K562 (cell line): ENCODE measurements at regions not wholly inside any gene's neighbourhood (a gene's known extent, or its start where the extent isn't known, plus 50 kb on each side); places are given as distances from the start of the nearest gene placed in this dataset.

Experiments used
- ATAC-seq: fragments of 200-7000 bp; cut with Tn5 transposase; 3 replicates; pipeline ENCODE4 v1.9.1; 2020; ENCODE audit warnings: moderate library complexity
- BruUV-seq: library from RNA; stranded (reverse); fragments of 400-500 nt; replicated peaks from 2 replicates; lab custom pipeline; 2021; lab: Mats Ljungman, UMichigan
- CTCF ChIA-PET: fragments of 300-600 bp; formaldehyde crosslinking; extraction: SDS; loops from one replicate; lab custom pipeline; 2021; ENCODE audit warnings: low intra/inter-chr PET ratio; lab: Yijun Ruan, JAX
- POLR2A ChIA-PET: fragments of 300-600, 350-650 bp; sonication (Branson Sonifier 250); formaldehyde crosslinking; extraction: SDS; loops from one replicate; lab custom pipeline; 2021; ENCODE audit warnings: antibody characterized with exemption, inconsistent platforms; lab: Yijun Ruan, JAX
- DNase-seq, 4 experiments: peaks; one replicate each; pipeline versions ENCODE4 v3.0.0 to v3.0.0-alpha.2; 2011 to 2018; ENCODE audit warnings: low spot score in 3 of 4, mixed read lengths in 3 of 4; ENCODE audit errors: extremely low read depth in 1 of 4
- FAIRE-seq: peaks from 2 replicates; lab custom pipeline; 2011; peaks lifted over from hg19 to GRCh38; lab: Jason Lieb, UNC
- H2AFZ ChIP-seq: 2 replicates; pipeline ENCODE4 v1.6.0; 2011; ENCODE audit warnings: low read depth, low read length, control low read depth, inconsistent platforms
- H3K27ac ChIP-seq: fragments of 200-600 bp; 3 replicates; pipeline ENCODE4 v1.8.0; 2011; ENCODE audit warnings: low read depth, mild to moderate bottlenecking, control low read depth, inconsistent platforms, low read length, moderate library complexity, mixed read lengths; ENCODE audit errors: extremely low read depth
- H3K27me3 ChIP-seq, 2 experiments: fragments of 300-600 bp in 1 of 2; 2 replicates in 1 of 2; 3 replicates in 1 of 2; pipeline versions ENCODE4 v1.6.0 to v1.8.0; 2011; ENCODE audit warnings: inconsistent platforms in 2 of 2, low read length in 2 of 2, mild to moderate bottlenecking in 1 of 2, mixed read lengths in 1 of 2, moderate library complexity in 1 of 2; ENCODE audit not compliant: control insufficient read depth in 2 of 2, insufficient read depth in 2 of 2
- H3K36me3 ChIP-seq: fragments of 300-600 bp; 3 replicates; pipeline ENCODE4 v1.8.0; 2011; ENCODE audit warnings: mild to moderate bottlenecking, low read length, inconsistent platforms; ENCODE audit not compliant: control insufficient read depth, insufficient read depth
- H3K4me1 ChIP-seq, 2 experiments: fragments of 200-600 bp in 1 of 2; replicated peaks in 1 of 2; 2 replicates in 1 of 2; 3 replicates in 1 of 2; pipeline versions ENCODE4 v1.5.1 to v1.8.0; 2011; ENCODE audit warnings: inconsistent platforms in 2 of 2, low read length in 2 of 2, mild to moderate bottlenecking in 1 of 2, mixed read lengths in 1 of 2, moderate library complexity in 1 of 2; ENCODE audit not compliant: control insufficient read depth in 2 of 2, insufficient read depth in 2 of 2
- H3K4me2 ChIP-seq: 2 replicates; pipeline ENCODE4 v1.6.1; 2011; ENCODE audit warnings: low read length, control low read depth, inconsistent platforms, mixed read lengths; ENCODE audit not compliant: insufficient read depth
- H3K4me3 ChIP-seq: fragments of 200-600 bp; sonication (generic), shearing (Covaris generic); 2 replicates; pipeline ENCODE4 v1.5.1; 2016; ENCODE audit warnings: control low read depth, inconsistent platforms
- H3K79me2 ChIP-seq: fragments of 200-600 bp; 3 replicates; pipeline ENCODE4 v1.8.0; 2011; ENCODE audit warnings: low read length, inconsistent platforms; ENCODE audit not compliant: control insufficient read depth, insufficient read depth
- H3K9ac ChIP-seq, 2 experiments: 2 replicates each; pipeline versions ENCODE4 v1.6.0 to v1.6.1; 2011; ENCODE audit warnings: low read depth in 2 of 2, low read length in 2 of 2, control low read depth in 1 of 2, inconsistent platforms in 1 of 2, mild to moderate bottlenecking in 1 of 2, mixed read lengths in 1 of 2; ENCODE audit not compliant: insufficient read depth in 1 of 2
- H3K9me1 ChIP-seq: one replicate; pipeline ENCODE4 v1.6.0; 2011; ENCODE audit warnings: inconsistent platforms, mild to moderate bottlenecking, low read length, moderate library complexity; ENCODE audit not compliant: control insufficient read depth, insufficient read depth
- H3K9me3 ChIP-seq: replicated peaks from 2 replicates; pipeline ENCODE4 v1.5.1; 2011; ENCODE audit warnings: low read depth, low read length, inconsistent platforms; ENCODE audit not compliant: control insufficient read depth, insufficient read depth
- H4K20me1 ChIP-seq: replicated peaks from 2 replicates; pipeline ENCODE4 v1.6.1; 2011; ENCODE audit warnings: low read length, inconsistent platforms, mixed read lengths; ENCODE audit not compliant: control insufficient read depth, insufficient read depth
- EHMT2 ChIP-seq: fragments of 450-650 bp; IDR thresholded peaks from 2 replicates; pipeline ENCODE4 v1.6.1; 2018; ENCODE audit warnings: antibody characterized with exemption
- ESRRA ChIP-seq: fragments of 450-650 bp; IDR thresholded peaks from 2 replicates; pipeline ENCODE4 v1.6.1; 2014; ENCODE audit warnings: low read depth, mild to moderate bottlenecking, moderate library complexity, borderline replicate concordance
- FOXK1 ChIP-seq: sonication (generic); formaldehyde crosslinking; IDR thresholded peaks from 2 replicates; pipeline ENCODE4 v1.8.0; 2022; ENCODE audit warnings: missing genetic modification reagents, mild to moderate bottlenecking, borderline replicate concordance
- KDM5B ChIP-seq: fragments of 200-600 bp; sonication (generic); IDR thresholded peaks from 2 replicates; pipeline ENCODE4 v1.6.1; 2012; ENCODE audit warnings: low read depth, mild to moderate bottlenecking, moderate library complexity, low read length, control low read depth, inconsistent platforms; ENCODE audit not compliant: insufficient replicate concordance
- NELFE ChIP-seq: IDR thresholded peaks from 2 replicates; pipeline ENCODE4 v1.6.1; 2011; ENCODE audit warnings: mild to moderate bottlenecking; ENCODE audit not compliant: insufficient read depth, insufficient read length
- PPARD ChIP-seq: fragments of 250-450 bp; sonication (Bioruptor Pico); IDR thresholded peaks from 2 replicates; pipeline ENCODE4 v1.8.0; 2022; ENCODE audit warnings: inconsistent platforms, mild to moderate bottlenecking, moderate library complexity
- TAF15 ChIP-seq: fragments of 200-400 bp; formaldehyde crosslinking; IDR thresholded peaks from 2 replicates; pipeline ENCODE4 v1.6.1; 2017; ENCODE audit warnings: mild to moderate bottlenecking, low read depth, low read length, moderate library complexity
- TAL1 ChIP-seq: fragments of 450-650 bp; IDR thresholded peaks from 2 replicates; pipeline ENCODE4 v1.6.1; 2016; ENCODE audit warnings: mild to moderate bottlenecking
- YBX1 ChIP-seq: fragments of 450-650 bp; IDR thresholded peaks from 2 replicates; pipeline ENCODE4 v1.7.1; 2016; ENCODE audit warnings: mild to moderate bottlenecking
- ZNF124 ChIP-seq: sonication (generic); formaldehyde crosslinking; IDR thresholded peaks from 2 replicates; pipeline ENCODE4 v1.8.1; 2022; ENCODE audit warnings: missing genetic modification reagents
- in situ Hi-C: fragments of 300-500 bp; cut with MboI; formaldehyde crosslinking; loops from 4 replicates; pipeline ENCODE4 v1.15.0; 2018; ENCODE audit warnings: inconsistent platforms, mixed read lengths
- intact Hi-C: fragments of 100-400 bp; cut with micrococcal nuclease; formaldehyde crosslinking; loops from 2 replicates; pipeline ENCODE4 v1.14.2; 2022
- TF ChIP-seq, protein P1 (sequence below), 2 experiments: fragments of 150-350 bp in 1 of 2; IDR thresholded peaks; 2 replicates each; pipeline ENCODE4 v1.6.1; 2012 to 2016; ENCODE audit warnings: low read depth in 2 of 2, low read length in 2 of 2, mild to moderate bottlenecking in 1 of 2, moderate library complexity in 1 of 2
- TF ChIP-seq, protein P2 (sequence below): fragments of 250-450 bp; sonication (Bioruptor Pico); IDR thresholded peaks from 2 replicates; pipeline ENCODE4 v1.4.0; 2020

- Histone ChIP-seq H3K9me3 (no peaks in the 10 kb centered on the region), H3K9me1 (no peaks in the 10 kb centered on the region), H3K36me3 (no peaks in the 10 kb centered on the region), H3K27ac (no peak overlapping the region), H4K20me1 (no peaks in the 10 kb centered on the region), H3K4me2 (no peak overlapping the region), H3K4me1 (no peaks in the 10 kb centered on the region), H3K79me2 (no peaks in the 10 kb centered on the region), H3K27me3 (no peaks in the 10 kb centered on the region), H2AFZ (no peak overlapping the region), H3K9ac (no peak overlapping the region), H3K4me3 (no peak overlapping the region)
- no peak for ATAC-seq
- POLR2A ChIA-PET, result no interaction called here
- intact Hi-C loops, result no loop called here
- no peak for FAIRE-seq
- DNase-seq, result no peak
- BruUV-seq, result no TSS peak
- CTCF ChIA-PET, result no interaction called here
- in situ Hi-C loops, result no loop called here
- TF ChIP-seq NELFE, result no peak
- no peak for TF ChIP-seq FOXK1 (CRISPR knock-in tag)
- no peak for TF ChIP-seq KDM5B
- TF ChIP-seq YBX1, result no peak
- TF ChIP-seq, protein P1, sequence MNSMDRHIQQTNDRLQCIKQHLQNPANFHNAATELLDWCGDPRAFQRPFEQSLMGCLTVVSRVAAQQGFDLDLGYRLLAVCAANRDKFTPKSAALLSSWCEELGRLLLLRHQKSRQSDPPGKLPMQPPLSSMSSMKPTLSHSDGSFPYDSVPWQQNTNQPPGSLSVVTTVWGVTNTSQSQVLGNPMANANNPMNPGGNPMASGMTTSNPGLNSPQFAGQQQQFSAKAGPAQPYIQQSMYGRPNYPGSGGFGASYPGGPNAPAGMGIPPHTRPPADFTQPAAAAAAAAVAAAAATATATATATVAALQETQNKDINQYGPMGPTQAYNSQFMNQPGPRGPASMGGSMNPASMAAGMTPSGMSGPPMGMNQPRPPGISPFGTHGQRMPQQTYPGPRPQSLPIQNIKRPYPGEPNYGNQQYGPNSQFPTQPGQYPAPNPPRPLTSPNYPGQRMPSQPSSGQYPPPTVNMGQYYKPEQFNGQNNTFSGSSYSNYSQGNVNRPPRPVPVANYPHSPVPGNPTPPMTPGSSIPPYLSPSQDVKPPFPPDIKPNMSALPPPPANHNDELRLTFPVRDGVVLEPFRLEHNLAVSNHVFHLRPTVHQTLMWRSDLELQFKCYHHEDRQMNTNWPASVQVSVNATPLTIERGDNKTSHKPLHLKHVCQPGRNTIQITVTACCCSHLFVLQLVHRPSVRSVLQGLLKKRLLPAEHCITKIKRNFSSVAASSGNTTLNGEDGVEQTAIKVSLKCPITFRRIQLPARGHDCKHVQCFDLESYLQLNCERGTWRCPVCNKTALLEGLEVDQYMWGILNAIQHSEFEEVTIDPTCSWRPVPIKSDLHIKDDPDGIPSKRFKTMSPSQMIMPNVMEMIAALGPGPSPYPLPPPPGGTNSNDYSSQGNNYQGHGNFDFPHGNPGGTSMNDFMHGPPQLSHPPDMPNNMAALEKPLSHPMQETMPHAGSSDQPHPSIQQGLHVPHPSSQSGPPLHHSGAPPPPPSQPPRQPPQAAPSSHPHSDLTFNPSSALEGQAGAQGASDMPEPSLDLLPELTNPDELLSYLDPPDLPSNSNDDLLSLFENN (IDR thresholded peaks at IDR 0.05; ENCODE audit: low read depth in 2 of 2, low read length in 2 of 2), result no peak
- TF ChIP-seq ZNF124 (CRISPR knock-in tag), result no peak
- TF ChIP-seq PPARD (CRISPR knock-in tag), result no peak
- TF ChIP-seq ESRRA, result no peak
- no peak for TF ChIP-seq TAF15
- no peak for TF ChIP-seq EHMT2
- no peak for TF ChIP-seq TAL1
- TF ChIP-seq, protein P2, sequence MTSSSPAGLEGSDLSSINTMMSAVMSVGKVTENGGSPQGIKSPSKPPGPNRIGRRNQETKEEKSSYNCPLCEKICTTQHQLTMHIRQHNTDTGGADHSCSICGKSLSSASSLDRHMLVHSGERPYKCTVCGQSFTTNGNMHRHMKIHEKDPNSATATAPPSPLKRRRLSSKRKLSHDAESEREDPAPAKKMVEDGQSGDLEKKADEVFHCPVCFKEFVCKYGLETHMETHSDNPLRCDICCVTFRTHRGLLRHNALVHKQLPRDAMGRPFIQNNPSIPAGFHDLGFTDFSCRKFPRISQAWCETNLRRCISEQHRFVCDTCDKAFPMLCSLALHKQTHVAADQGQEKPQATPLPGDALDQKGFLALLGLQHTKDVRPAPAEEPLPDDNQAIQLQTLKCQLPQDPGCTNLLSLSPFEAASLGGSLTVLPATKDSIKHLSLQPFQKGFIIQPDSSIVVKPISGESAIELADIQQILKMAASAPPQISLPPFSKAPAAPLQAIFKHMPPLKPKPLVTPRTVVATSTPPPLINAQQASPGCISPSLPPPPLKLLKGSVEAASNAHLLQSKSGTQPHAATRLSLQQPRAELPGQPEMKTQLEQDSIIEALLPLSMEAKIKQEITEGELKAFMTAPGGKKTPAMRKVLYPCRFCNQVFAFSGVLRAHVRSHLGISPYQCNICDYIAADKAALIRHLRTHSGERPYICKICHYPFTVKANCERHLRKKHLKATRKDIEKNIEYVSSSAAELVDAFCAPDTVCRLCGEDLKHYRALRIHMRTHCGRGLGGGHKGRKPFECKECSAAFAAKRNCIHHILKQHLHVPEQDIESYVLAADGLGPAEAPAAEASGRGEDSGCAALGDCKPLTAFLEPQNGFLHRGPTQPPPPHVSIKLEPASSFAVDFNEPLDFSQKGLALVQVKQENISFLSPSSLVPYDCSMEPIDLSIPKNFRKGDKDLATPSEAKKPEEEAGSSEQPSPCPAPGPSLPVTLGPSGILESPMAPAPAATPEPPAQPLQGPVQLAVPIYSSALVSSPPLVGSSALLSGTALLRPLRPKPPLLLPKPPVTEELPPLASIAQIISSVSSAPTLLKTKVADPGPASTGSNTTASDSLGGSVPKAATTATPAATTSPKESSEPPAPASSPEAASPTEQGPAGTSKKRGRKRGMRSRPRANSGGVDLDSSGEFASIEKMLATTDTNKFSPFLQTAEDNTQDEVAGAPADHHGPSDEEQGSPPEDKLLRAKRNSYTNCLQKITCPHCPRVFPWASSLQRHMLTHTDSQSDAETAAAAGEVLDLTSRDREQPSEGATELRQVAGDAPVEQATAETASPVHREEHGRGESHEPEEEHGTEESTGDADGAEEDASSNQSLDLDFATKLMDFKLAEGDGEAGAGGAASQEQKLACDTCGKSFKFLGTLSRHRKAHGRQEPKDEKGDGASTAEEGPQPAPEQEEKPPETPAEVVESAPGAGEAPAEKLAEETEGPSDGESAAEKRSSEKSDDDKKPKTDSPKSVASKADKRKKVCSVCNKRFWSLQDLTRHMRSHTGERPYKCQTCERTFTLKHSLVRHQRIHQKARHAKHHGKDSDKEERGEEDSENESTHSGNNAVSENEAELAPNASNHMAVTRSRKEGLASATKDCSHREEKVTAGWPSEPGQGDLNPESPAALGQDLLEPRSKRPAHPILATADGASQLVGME (CRISPR knock-in tag), result no peak
Observed at GRCh38 chrX:35023683-35024082, 81.1 kb downstream of the FAM47B start.
